Right atrium auricular region (tissue), 2 donors: ENCODE measurements at regions not wholly inside any gene's neighbourhood (a gene's known extent, or its start where the extent isn't known, plus 50 kb on each side); places are given as distances from the start of the nearest gene placed in this dataset.

Experiments used
- DNase-seq: peaks from one replicate; pipeline ENCODE4 v3.0.0-alpha.2; 2019; ENCODE audit warnings: low spot score
- H3K27ac ChIP-seq, 2 donors: fragments of 200-600 bp; sonication (generic); 1 replicate in 1 of 2; 2 replicates in 1 of 2; pipeline ENCODE4 v1.5.1; 2016 to 2019
- H3K27me3 ChIP-seq, 2 donors: fragments of 200-600 bp; sonication (generic); one replicate each; pipeline versions ENCODE4 v1.5.1 to v1.6.0; 2017 to 2019
- H3K36me3 ChIP-seq: fragments of 200-600 bp; sonication (generic); one replicate; pipeline ENCODE4 v1.5.1; 2016
- H3K4me1 ChIP-seq, 2 donors: fragments of 200-600 bp; sonication (generic); one replicate each; pipeline versions ENCODE4 v1.5.1 to v1.6.0; 2017 to 2019
- H3K4me3 ChIP-seq, 2 donors: fragments of 200-600 bp; sonication (generic); 1 replicate in 1 of 2; 2 replicates in 1 of 2; pipeline ENCODE4 v1.5.1; 2017 to 2019; ENCODE audit warnings: mild to moderate bottlenecking in 1 of 2, moderate library complexity in 1 of 2
- H3K9me3 ChIP-seq, 2 donors: fragments of 200-600 bp; sonication (generic); one replicate each; pipeline ENCODE4 v1.5.1; 2019
- CTCF ChIP-seq, 2 donors: fragments of 200-600 bp; sonication (generic); IDR thresholded peaks; one replicate each; pipeline ENCODE4 v1.5.1; 2019; ENCODE audit warnings: antibody characterized with exemption in 2 of 2

GRCh38 chr21:25025596-25025995, 581.7 kb downstream of the MRPL39 start:
- no peak overlapping the region for H3K27ac ChIP-seq
- no peak for TF ChIP-seq CTCF (IDR thresholded peaks at IDR 0.05)
- H3K4me1 ChIP-seq, result no peaks in the 10 kb centered on the region
- H3K36me3 ChIP-seq, result no peaks in the 10 kb centered on the region
- H3K4me3 ChIP-seq, result no peak overlapping the region
- H3K9me3 ChIP-seq, result no peaks in the 10 kb centered on the region
- no peaks in the 10 kb centered on the region for H3K27me3 ChIP-seq
- no peak for DNase-seq

GRCh38 chr21:25024639-25025038, 582.6 kb downstream of the MRPL39 start:
- Histone ChIP-seq H3K27me3 (no peaks in the 10 kb centered on the region), H3K9me3 (no peaks in the 10 kb centered on the region), H3K4me3 (no peak overlapping the region), H3K4me1 (no peaks in the 10 kb centered on the region), H3K27ac (no peak overlapping the region), H3K36me3 (no peaks in the 10 kb centered on the region)
- TF ChIP-seq CTCF (IDR thresholded peaks at IDR 0.05), result no peak
- DNase-seq, result no peak

- Histone ChIP-seq H3K27ac (no peak overlapping the region), H3K9me3 (no peaks in the 10 kb centered on the region), H3K27me3 (no peaks in the 10 kb centered on the region), H3K36me3 (no peaks in the 10 kb centered on the region), H3K4me3 (no peak overlapping the region), H3K4me1 (no peaks in the 10 kb centered on the region)
- no peak for TF ChIP-seq CTCF (IDR thresholded peaks at IDR 0.05)
- DNase-seq, result no peak
Measured at GRCh38 chr21:25005388-25005787, 601.9 kb downstream of the MRPL39 start.

- Histone ChIP-seq H3K4me1 (no peaks in the 10 kb centered on the region), H3K36me3 (no peaks in the 10 kb centered on the region), H3K27me3 (no peaks in the 10 kb centered on the region), H3K4me3 (no peak overlapping the region), H3K9me3 (no peaks in the 10 kb centered on the region), H3K27ac (no peak overlapping the region)
- DNase-seq, result no peak
- no peak for TF ChIP-seq CTCF (IDR thresholded peaks at IDR 0.05)
Measured at GRCh38 chr21:25002676-25003075, 604.6 kb downstream of the MRPL39 start.

GRCh38 chr21:24995216-24995615, 612.1 kb downstream of the MRPL39 start:
- Histone ChIP-seq H3K4me1 (no peaks in the 10 kb centered on the region), H3K36me3 (no peaks in the 10 kb centered on the region), H3K27ac (no peak overlapping the region), H3K4me3 (no peak overlapping the region), H3K27me3 (no peaks in the 10 kb centered on the region), H3K9me3 (no peaks in the 10 kb centered on the region)
- TF ChIP-seq CTCF (IDR thresholded peaks at IDR 0.05), result no peak
- DNase-seq, result no peak

- Histone ChIP-seq H3K36me3 (no peaks in the 10 kb centered on the region), H3K4me3 (no peak overlapping the region), H3K27me3 (no peaks in the 10 kb centered on the region), H3K27ac (no peak overlapping the region), H3K4me1 (no peaks in the 10 kb centered on the region), H3K9me3 (no peaks in the 10 kb centered on the region)
- TF ChIP-seq CTCF (IDR thresholded peaks at IDR 0.05), result no peak
- no peak for DNase-seq
Measured at GRCh38 chr21:24994717-24995116, 612.6 kb downstream of the MRPL39 start.
